ENCODE measurements at regions not wholly inside any gene's neighbourhood (a gene's known extent, or its start where the extent isn't known, plus 50 kb on each side); places are given as distances from the start of the nearest gene placed in this dataset.

- no peaks in the 10 kb centered on the region for H3K36me3 ChIP-seq (ENCODE audit: low read depth)
- 8 to 28% methylated on average over 1 of the region's 1 CpG for WGBS, 2 experiments (ENCODE audit: low coverage in 1 of 2, low lambda C conversion rate in 2 of 2, missing lambda C conversion rate in 2 of 2)
- no peak for TF ChIP-seq EZH2phosphoT487 (IDR thresholded peaks at IDR 0.05; ENCODE audit: insufficient read depth, low read depth)
- no peak for TF ChIP-seq EZH2 (IDR thresholded peaks at IDR 0.05; ENCODE audit: insufficient read depth, poor library complexity, severe bottlenecking)
These were observed 327.1 kb upstream of the GOLIM4 start for GRCh38 chr3:168422843-168423242.

GRCh38 chr3:168419091-168419490 lies 323.4 kb upstream of the GOLIM4 start:
- in situ Hi-C loops (cut with MboI): no loop called here
- Histone ChIP-seq H2AFZ (no peak overlapping the region), H3F3A (ENCODE audit: insufficient read depth) (no peaks in the 10 kb centered on the region), H3K9ac (no peak overlapping the region), H3K4me1 (ENCODE audit: insufficient read depth) (no peaks in the 10 kb centered on the region), H3K27me3 (replicated peaks; ENCODE audit: insufficient read depth) (no peaks in the 10 kb centered on the region), H3K9me3 (ENCODE audit: low read depth) (no peaks in the 10 kb centered on the region), H3K36me3 (ENCODE audit: low read depth) (no peaks in the 10 kb centered on the region), H3K9me2 (ENCODE audit: insufficient read depth) (no peaks in the 10 kb centered on the region), H3K4me3 (no peak overlapping the region), H3K79me2 (ENCODE audit: insufficient read depth) (no peaks in the 10 kb centered on the region), H3K4me2 (ENCODE audit: unreplicated experiment) (no peak overlapping the region), H4K20me1 (ENCODE audit: insufficient read depth) (no peaks in the 10 kb centered on the region), H3K27ac (no peak overlapping the region)
- WGBS, 2 experiments (ENCODE audit: low coverage in 1 of 2, low lambda C conversion rate in 2 of 2, missing lambda C conversion rate in 2 of 2): 35 to 39% methylated on average over 2 of the region's 2 CpGs
- DNase-seq: no peak
- TF ChIP-seq EZH2phosphoT487 (IDR thresholded peaks at IDR 0.05; ENCODE audit: insufficient read depth, low read depth) (no peak), EZH2 (IDR thresholded peaks at IDR 0.05; ENCODE audit: insufficient read depth, poor library complexity, severe bottlenecking) (no peak)

More at GRCh38 chr3:168422843-168423242, 327.1 kb upstream of the GOLIM4 start:
- H2AFZ ChIP-seq: no peak overlapping the region
- in situ Hi-C loops (cut with MboI): no loop called here
- DNase-seq: no peak
- H4K20me1 ChIP-seq (ENCODE audit: insufficient read depth): no peaks in the 10 kb centered on the region
- H3K4me1 ChIP-seq (ENCODE audit: insufficient read depth): no peaks in the 10 kb centered on the region
- H3K27me3 ChIP-seq (replicated peaks; ENCODE audit: insufficient read depth): no peaks in the 10 kb centered on the region
- no peaks in the 10 kb centered on the region for H3F3A ChIP-seq (ENCODE audit: insufficient read depth)
- H3K4me2 ChIP-seq (ENCODE audit: unreplicated experiment): no peak overlapping the region
- no peak overlapping the region for H3K9ac ChIP-seq
- no peak overlapping the region for H3K4me3 ChIP-seq
- H3K79me2 ChIP-seq (ENCODE audit: insufficient read depth): no peaks in the 10 kb centered on the region
- H3K9me2 ChIP-seq (ENCODE audit: insufficient read depth): 0 out of 2 replicates have a peak, but pooled peaks cover 2% of the 10 kb centered on the region
- H3K27ac ChIP-seq: no peak overlapping the region
- H3K9me3 ChIP-seq (ENCODE audit: low read depth): no peaks in the 10 kb centered on the region

- in situ Hi-C loops (cut with MboI): no loop called here
These were observed 321.3 kb upstream of the GOLIM4 start for GRCh38 chr3:168417016-168417415.

GRCh38 chr3:168416446-168416845 lies 320.7 kb upstream of the GOLIM4 start:
- WGBS, 2 experiments (ENCODE audit: low coverage in 1 of 2, low lambda C conversion rate in 2 of 2, missing lambda C conversion rate in 2 of 2): 48 to 53% methylated on average over 6 of the region's 6 CpGs
- TF ChIP-seq EZH2 (IDR thresholded peaks at IDR 0.05; ENCODE audit: insufficient read depth, poor library complexity, severe bottlenecking): no peak
- no peak for TF ChIP-seq EZH2phosphoT487 (IDR thresholded peaks at IDR 0.05; ENCODE audit: insufficient read depth, low read depth)
- no peak overlapping the region for H3K4me2 ChIP-seq (ENCODE audit: unreplicated experiment)
- no peaks in the 10 kb centered on the region for H3K9me3 ChIP-seq (ENCODE audit: low read depth)
- no peaks in the 10 kb centered on the region for H4K20me1 ChIP-seq (ENCODE audit: insufficient read depth)
- no peak overlapping the region for H3K4me3 ChIP-seq
- H2AFZ ChIP-seq: no peak overlapping the region
- H3K9ac ChIP-seq: no peak overlapping the region
- H3K79me2 ChIP-seq (ENCODE audit: insufficient read depth): no peaks in the 10 kb centered on the region
- H3K36me3 ChIP-seq (ENCODE audit: low read depth): no peaks in the 10 kb centered on the region
- no peaks in the 10 kb centered on the region for H3K27me3 ChIP-seq (replicated peaks; ENCODE audit: insufficient read depth)
- no peaks in the 10 kb centered on the region for H3K9me2 ChIP-seq (ENCODE audit: insufficient read depth)
- H3K4me1 ChIP-seq (ENCODE audit: insufficient read depth): no peaks in the 10 kb centered on the region
- H3F3A ChIP-seq (ENCODE audit: insufficient read depth): no peaks in the 10 kb centered on the region
- no peak for DNase-seq
- H3K27ac ChIP-seq: no peak overlapping the region
- in situ Hi-C loops (cut with MboI): no loop called here

More at GRCh38 chr3:168417016-168417415, 321.3 kb upstream of the GOLIM4 start:
- no peaks in the 10 kb centered on the region for H3K9me3 ChIP-seq (ENCODE audit: low read depth)
- no peak for TF ChIP-seq EZH2phosphoT487 (IDR thresholded peaks at IDR 0.05; ENCODE audit: insufficient read depth, low read depth)
- no peak for TF ChIP-seq EZH2 (IDR thresholded peaks at IDR 0.05; ENCODE audit: insufficient read depth, poor library complexity, severe bottlenecking)
- no peaks in the 10 kb centered on the region for H3K9me2 ChIP-seq (ENCODE audit: insufficient read depth)
- 69 to 78% methylated on average over 1 of the region's 1 CpG for WGBS, 2 experiments (ENCODE audit: low coverage in 1 of 2, low lambda C conversion rate in 2 of 2, missing lambda C conversion rate in 2 of 2)
- H3K27ac ChIP-seq: no peak overlapping the region
- no peaks in the 10 kb centered on the region for H3F3A ChIP-seq (ENCODE audit: insufficient read depth)
- no peak overlapping the region for H2AFZ ChIP-seq
- H3K79me2 ChIP-seq (ENCODE audit: insufficient read depth): no peaks in the 10 kb centered on the region
- H4K20me1 ChIP-seq (ENCODE audit: insufficient read depth): no peaks in the 10 kb centered on the region
- H3K36me3 ChIP-seq (ENCODE audit: low read depth): no peaks in the 10 kb centered on the region
- no peaks in the 10 kb centered on the region for H3K4me1 ChIP-seq (ENCODE audit: insufficient read depth)
- no peak overlapping the region for H3K4me2 ChIP-seq (ENCODE audit: unreplicated experiment)
- no peak for DNase-seq
- no peaks in the 10 kb centered on the region for H3K27me3 ChIP-seq (replicated peaks; ENCODE audit: insufficient read depth)
- H3K4me3 ChIP-seq: no peak overlapping the region
- no peak overlapping the region for H3K9ac ChIP-seq

DNA sequence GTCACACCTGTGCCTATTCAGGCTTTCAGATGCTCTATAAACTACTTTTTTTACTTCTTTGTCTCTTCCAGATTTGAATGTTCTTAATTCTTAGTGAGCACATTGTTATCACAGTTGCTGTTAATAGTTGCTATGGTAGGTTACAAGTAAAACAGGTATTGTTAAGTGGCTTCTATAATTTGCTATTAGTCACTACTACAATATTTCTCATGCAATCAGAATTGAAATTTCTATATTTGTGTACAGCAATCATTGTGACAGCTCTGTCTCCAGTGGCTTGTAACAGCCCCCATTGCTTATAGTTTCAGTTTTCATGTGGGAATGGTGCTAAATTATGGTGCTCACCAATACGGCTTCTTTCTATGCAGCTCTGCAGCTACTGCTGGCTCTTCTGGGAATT lies 318.4 kb upstream of the GOLIM4 start:
- no peak overlapping the region for H2AFZ ChIP-seq
- no peak overlapping the region for H3K4me2 ChIP-seq (ENCODE audit: unreplicated experiment)
- no peaks in the 10 kb centered on the region for H3K9me2 ChIP-seq (ENCODE audit: insufficient read depth)
- no peaks in the 10 kb centered on the region for H3K36me3 ChIP-seq (ENCODE audit: low read depth)
- no peaks in the 10 kb centered on the region for H3K4me1 ChIP-seq (ENCODE audit: insufficient read depth)
- WGBS, 2 experiments (ENCODE audit: low coverage in 1 of 2, low lambda C conversion rate in 2 of 2, missing lambda C conversion rate in 2 of 2): 47 to 50% methylated on average over 1 of the region's 1 CpG
- in situ Hi-C loops (cut with MboI): no loop called here
- no peak for DNase-seq
- no peaks in the 10 kb centered on the region for H3F3A ChIP-seq (ENCODE audit: insufficient read depth)
- H3K9ac ChIP-seq: no peak overlapping the region
- H3K4me3 ChIP-seq: no peak overlapping the region
- H4K20me1 ChIP-seq (ENCODE audit: insufficient read depth): no peaks in the 10 kb centered on the region
- no peak overlapping the region for H3K27ac ChIP-seq
- no peak for TF ChIP-seq EZH2 (IDR thresholded peaks at IDR 0.05; ENCODE audit: insufficient read depth, poor library complexity, severe bottlenecking)
- no peaks in the 10 kb centered on the region for H3K79me2 ChIP-seq (ENCODE audit: insufficient read depth)
- no peaks in the 10 kb centered on the region for H3K27me3 ChIP-seq (replicated peaks; ENCODE audit: insufficient read depth)
- H3K9me3 ChIP-seq (ENCODE audit: low read depth): no peaks in the 10 kb centered on the region

All from GM23248 (cell line).